ENCODE measurements at regions not wholly inside any gene's neighbourhood (a gene's known extent, or its start where the extent isn't known, plus 50 kb on each side); places are given as distances from the start of the nearest gene placed in this dataset.

- no peak overlapping the region for H3K27ac ChIP-seq
- H3K4me1 ChIP-seq: peaks cover 0 to 5% (median 3%) of the 10 kb centered on the region in 4 donors
- intact Hi-C loops (cut with DNase I; ENCODE audit: low total_unique reads) (no loop called here), in situ Hi-C loops (cut with MboI; ENCODE audit: low pct_ligation_motif_present in 1 of 4, low pct_unique_long_range_greater_than_20kb in 1 of 4, low sequenced_read_pairs in 3 of 4) (no loop called here)
- H3K9me3 ChIP-seq: no peaks in the 10 kb centered on the region
- DNase-seq: no peak
- TF ChIP-seq POLR2A (IDR thresholded peaks at IDR 0.05): no peak
- TF ChIP-seq POLR2AphosphoS5 (IDR thresholded peaks at IDR 0.05): no peak
- TF ChIP-seq, protein P1, sequence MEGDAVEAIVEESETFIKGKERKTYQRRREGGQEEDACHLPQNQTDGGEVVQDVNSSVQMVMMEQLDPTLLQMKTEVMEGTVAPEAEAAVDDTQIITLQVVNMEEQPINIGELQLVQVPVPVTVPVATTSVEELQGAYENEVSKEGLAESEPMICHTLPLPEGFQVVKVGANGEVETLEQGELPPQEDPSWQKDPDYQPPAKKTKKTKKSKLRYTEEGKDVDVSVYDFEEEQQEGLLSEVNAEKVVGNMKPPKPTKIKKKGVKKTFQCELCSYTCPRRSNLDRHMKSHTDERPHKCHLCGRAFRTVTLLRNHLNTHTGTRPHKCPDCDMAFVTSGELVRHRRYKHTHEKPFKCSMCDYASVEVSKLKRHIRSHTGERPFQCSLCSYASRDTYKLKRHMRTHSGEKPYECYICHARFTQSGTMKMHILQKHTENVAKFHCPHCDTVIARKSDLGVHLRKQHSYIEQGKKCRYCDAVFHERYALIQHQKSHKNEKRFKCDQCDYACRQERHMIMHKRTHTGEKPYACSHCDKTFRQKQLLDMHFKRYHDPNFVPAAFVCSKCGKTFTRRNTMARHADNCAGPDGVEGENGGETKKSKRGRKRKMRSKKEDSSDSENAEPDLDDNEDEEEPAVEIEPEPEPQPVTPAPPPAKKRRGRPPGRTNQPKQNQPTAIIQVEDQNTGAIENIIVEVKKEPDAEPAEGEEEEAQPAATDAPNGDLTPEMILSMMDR (IDR thresholded peaks at IDR 0.05): no peak
- no peak for TF ChIP-seq EP300 (IDR thresholded peaks at IDR 0.05; ENCODE audit: low read depth)
- H3K27me3 ChIP-seq: no peaks in the 10 kb centered on the region
- no peak overlapping the region for H3K4me3 ChIP-seq
- no peaks in the 10 kb centered on the region for H3K36me3 ChIP-seq
- WGBS, 2 donors (ENCODE audit: low coverage in 1 of 2): 40 to 72% methylated on average over 1 to 2 of the region's 2 CpGs
Observed at GRCh38 chr5:89128092-89128491, 245.1 kb upstream of the MEF2C start.

GRCh38 chr5:89127191-89127590, 244.2 kb upstream of the MEF2C start:
- Histone ChIP-seq H3K27me3 (no peaks in the 10 kb centered on the region), H3K4me1 (peaks cover 0 to 5% (median 4%) of the 10 kb centered on the region in 4 donors), H3K4me3 (no peak overlapping the region), H3K36me3 (no peaks in the 10 kb centered on the region), H3K27ac (no peak overlapping the region), H3K9me3 (no peaks in the 10 kb centered on the region)
- TF ChIP-seq EP300 (IDR thresholded peaks at IDR 0.05; ENCODE audit: low read depth) (no peak), POLR2AphosphoS5 (IDR thresholded peaks at IDR 0.05) (no peak)
- in situ Hi-C loops (cut with MboI; ENCODE audit: low pct_ligation_motif_present in 1 of 4, low pct_unique_long_range_greater_than_20kb in 1 of 4, low sequenced_read_pairs in 3 of 4) (no loop called here), intact Hi-C loops (cut with DNase I; ENCODE audit: low total_unique reads) (no loop called here)
- DNase-seq: no peak
- WGBS, 2 donors (ENCODE audit: low coverage in 1 of 2): 86 to 95% methylated on average over 3 of the region's 3 CpGs

- in situ Hi-C loops (cut with MboI; ENCODE audit: low pct_ligation_motif_present in 1 of 4, low pct_unique_long_range_greater_than_20kb in 1 of 4, low sequenced_read_pairs in 3 of 4): no loop called here
- 100% methylated on average over 1 to 2 of the region's 2 CpGs for WGBS, 2 donors (ENCODE audit: low coverage in 1 of 2)
- Histone ChIP-seq H3K4me3 (no peak overlapping the region), H3K27ac (no peak overlapping the region), H3K27me3 (no peaks in the 10 kb centered on the region), H3K9me3 (no peaks in the 10 kb centered on the region), H3K36me3 (no peaks in the 10 kb centered on the region), H3K4me1 (peaks cover 0 to 5% (median 4%) of the 10 kb centered on the region in 4 donors)
- intact Hi-C loops (cut with DNase I; ENCODE audit: low total_unique reads): no loop called here
- TF ChIP-seq EP300 (IDR thresholded peaks at IDR 0.05; ENCODE audit: low read depth): no peak
- no peak for TF ChIP-seq POLR2A (IDR thresholded peaks at IDR 0.05)
- TF ChIP-seq, protein P1 (IDR thresholded peaks at IDR 0.05): no peak
- no peak for TF ChIP-seq POLR2AphosphoS5 (IDR thresholded peaks at IDR 0.05)
- no peak for DNase-seq
Observed at GRCh38 chr5:89125372-89125771, 242.4 kb upstream of the MEF2C start.

- DNase-seq: no peak
Observed at GRCh38 chr5:89123581-89123980, 240.6 kb upstream of the MEF2C start.

DNA sequence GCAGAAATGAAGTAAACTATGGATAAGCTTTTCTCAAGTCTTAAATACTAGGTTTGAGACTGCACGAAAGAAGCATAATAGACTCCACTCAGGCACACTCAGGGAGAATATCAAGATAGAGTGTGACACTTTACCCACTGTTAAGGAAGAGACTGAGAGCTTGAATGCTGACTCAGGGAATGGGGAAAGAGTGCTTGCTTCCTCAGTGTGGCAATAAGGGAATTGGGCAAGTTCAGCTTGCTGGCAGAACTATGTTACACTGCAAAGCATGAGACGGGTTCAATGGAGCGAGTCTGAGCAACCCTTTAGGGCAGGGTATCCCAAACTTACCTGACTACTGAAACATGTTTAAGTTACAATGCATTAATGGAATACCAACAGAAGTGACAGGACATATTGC, 237.7 kb upstream of the MEF2C start:
- intact Hi-C loops (cut with DNase I; ENCODE audit: low total_unique reads) (no loop called here), in situ Hi-C loops (cut with MboI; ENCODE audit: low pct_ligation_motif_present in 1 of 4, low pct_unique_long_range_greater_than_20kb in 1 of 4, low sequenced_read_pairs in 3 of 4) (no loop called here)
- 90 to 92% methylated on average over 1 to 3 of the region's 3 CpGs for WGBS, 2 donors (ENCODE audit: low coverage in 1 of 2)
- H3K9me3 ChIP-seq: no peaks in the 10 kb centered on the region
- no peaks in the 10 kb centered on the region for H3K36me3 ChIP-seq
- DNase-seq: peak; percentile 11
- no peaks in the 10 kb centered on the region for H3K27me3 ChIP-seq
- no peak overlapping the region for H3K27ac ChIP-seq
- H3K4me3 ChIP-seq: no peak overlapping the region
- peaks cover 0 to 19% (median 12%) of the 10 kb centered on the region in 4 donors for H3K4me1 ChIP-seq
- no peak for TF ChIP-seq POLR2A (IDR thresholded peaks at IDR 0.05)
- TF ChIP-seq EP300 (IDR thresholded peaks at IDR 0.05; ENCODE audit: low read depth): no peak
- TF ChIP-seq, protein P1 (IDR thresholded peaks at IDR 0.05): no peak
- no peak for TF ChIP-seq POLR2AphosphoS5 (IDR thresholded peaks at IDR 0.05)

More at GRCh38 chr5:89123581-89123980, 240.6 kb upstream of the MEF2C start:
- in situ Hi-C loops (cut with MboI; ENCODE audit: low pct_ligation_motif_present in 1 of 4, low pct_unique_long_range_greater_than_20kb in 1 of 4, low sequenced_read_pairs in 3 of 4): no loop called here
- intact Hi-C loops (cut with DNase I; ENCODE audit: low total_unique reads): no loop called here
- 44 to 63% methylated on average over 2 of the region's 2 CpGs for WGBS, 2 donors (ENCODE audit: low coverage in 1 of 2)
- Histone ChIP-seq H3K27ac (no peak overlapping the region), H3K36me3 (no peaks in the 10 kb centered on the region), H3K27me3 (no peaks in the 10 kb centered on the region), H3K9me3 (no peaks in the 10 kb centered on the region), H3K4me1 (peaks cover 0 to 5% (median 3%) of the 10 kb centered on the region in 4 donors), H3K4me3 (no peak overlapping the region)
- TF ChIP-seq EP300 (IDR thresholded peaks at IDR 0.05; ENCODE audit: low read depth) (no peak), POLR2A (IDR thresholded peaks at IDR 0.05) (no peak), POLR2AphosphoS5 (IDR thresholded peaks at IDR 0.05) (no peak)
